NOMO-1 (cell line): ENCODE measurements at regions not wholly inside any gene's neighbourhood (a gene's known extent, or its start where the extent isn't known, plus 50 kb on each side); places are given as distances from the start of the nearest gene placed in this dataset.

ENCODE experiments used
- DNase-seq, 2 experiments: peaks; one replicate each; lab custom pipeline; 2025; ENCODE audit not compliant: unreplicated experiment in 2 of 2; lab: John Stamatoyannopoulos, UW

GRCh38 chr9:38166501-38166900 is 97.5 kb upstream of the SHB start:
- no peak for DNase-seq

GRCh38 chr9:38164659-38165221 is 95.7 kb upstream of the SHB start:
- no peak for DNase-seq

- DNase-seq: no peak
These were observed 94.5 kb upstream of the SHB start for GRCh38 chr9:38163518-38163917.

- no peak for DNase-seq
These were observed 93.5 kb upstream of the SHB start for GRCh38 chr9:38162332-38163211.

- peak; percentile 1 to 14 for DNase-seq
These were observed 91.7 kb upstream of the SHB start for GRCh38 chr9:38160613-38161215.

- no peak for DNase-seq
These were observed 90.6 kb upstream of the SHB start for GRCh38 chr9:38159599-38159998.

- DNase-seq: no peak
These were observed 89.6 kb upstream of the SHB start for GRCh38 chr9:38158628-38159027.

- no peak for DNase-seq
These were observed 88.7 kb upstream of the SHB start for GRCh38 chr9:38157711-38158110.

GRCh38 chr9:38154501-38155421 is 85.7 kb upstream of the SHB start:
- no peak for DNase-seq

- no peak for DNase-seq
These were observed 84.9 kb upstream of the SHB start for GRCh38 chr9:38153910-38154291.

GRCh38 chr9:38153152-38153909 is 84.3 kb upstream of the SHB start:
- DNase-seq: no peak

- DNase-seq: no peak
These were observed 80.6 kb upstream of the SHB start for GRCh38 chr9:38149647-38150046.

- DNase-seq: no peak
These were observed 77.8 kb upstream of the SHB start for GRCh38 chr9:38146844-38147243.

GRCh38 chr9:38145526-38146053 is 76.6 kb upstream of the SHB start:
- DNase-seq: no peak

GRCh38 chr9:38144421-38144820 is 75.4 kb upstream of the SHB start:
- DNase-seq: no peak

GRCh38 chr9:38141746-38142591 is 72.9 kb upstream of the SHB start:
- DNase-seq: no peak

- DNase-seq: no peak
These were observed 69.2 kb upstream of the SHB start for GRCh38 chr9:38138276-38138675.

- no peak for DNase-seq
These were observed 68.3 kb upstream of the SHB start for GRCh38 chr9:38137342-38137741.

- DNase-seq: no peak
These were observed 67.4 kb upstream of the SHB start for GRCh38 chr9:38136386-38136785.
